Gastroesophageal sphincter (tissue), 4 donors: ENCODE measurements at regions not wholly inside any gene's neighbourhood (a gene's known extent, or its start where the extent isn't known, plus 50 kb on each side); places are given as distances from the start of the nearest gene placed in this dataset.

ENCODE experiments used
- ATAC-seq: fragments of 150-250 bp; one replicate; pipeline ENCODE4 v1.9.1; 2016; ENCODE audit warnings: mild to moderate bottlenecking, moderate library complexity
- H3K27ac ChIP-seq, 4 donors: fragments of 200-600 bp; sonication (generic) in 3 of 4; 1 replicate in 3 of 4; 2 replicates in 1 of 4; pipeline ENCODE4 v1.5.1; 2016 to 2019
- H3K27me3 ChIP-seq: fragments of 200-600 bp; sonication (generic); one replicate; pipeline ENCODE4 v1.5.1; 2019
- H3K36me3 ChIP-seq, 2 donors: fragments of 200-600 bp; sonication (generic); one replicate each; pipeline ENCODE4 v1.5.1; 2019; ENCODE audit warnings: control low read depth in 1 of 2
- H3K4me1 ChIP-seq, 3 donors: fragments of 200-600 bp; sonication (generic); 1 replicate in 2 of 3; 2 replicates in 1 of 3; pipeline ENCODE4 v1.5.1; 2016 to 2019; ENCODE audit warnings: control low read depth in 2 of 3
- H3K4me3 ChIP-seq, 2 donors: fragments of 200-600 bp; sonication (generic); one replicate each; pipeline ENCODE4 v1.5.1; 2019; ENCODE audit warnings: mild to moderate bottlenecking in 1 of 2, moderate library complexity in 1 of 2
- H3K9me3 ChIP-seq, 3 donors: fragments of 200-600 bp; sonication (generic); one replicate each; pipeline ENCODE4 v1.5.1; 2017 to 2019; ENCODE audit warnings: control low read depth in 2 of 3
- CTCF ChIP-seq, 4 experiments: fragments of 200-600 bp in 2 of 4; fragments of 450-650 bp in 2 of 4; sonication (generic) in 1 of 4; IDR thresholded peaks; one replicate each; pipeline ENCODE4 v1.5.1; 2017 to 2019; ENCODE audit warnings: antibody characterized with exemption in 4 of 4, mild to moderate bottlenecking in 2 of 4, moderate library complexity in 2 of 4
- EP300 ChIP-seq: sonication (generic); formaldehyde crosslinking; IDR thresholded peaks from one replicate; pipeline ENCODE4 v1.6.1; 2017; ENCODE audit warnings: antibody characterized with exemption, mild to moderate bottlenecking
- POLR2A ChIP-seq, 2 donors: fragments of 450-650 bp; IDR thresholded peaks; one replicate each; pipeline ENCODE4 v1.6.1; 2017; ENCODE audit warnings: antibody characterized with exemption in 2 of 2, mild to moderate bottlenecking in 2 of 2, moderate library complexity in 1 of 2
- POLR2AphosphoS5 ChIP-seq: sonication (generic); formaldehyde crosslinking; IDR thresholded peaks from one replicate; pipeline ENCODE4 v1.6.1; 2017; ENCODE audit warnings: antibody characterized with exemption
- WGBS, 2 donors: methylation state at CpG; one replicate each; pipeline ENCODE4 v1.1.5; 2018; ENCODE audit warnings: low coverage in 1 of 2; 5-methylcytosine and 5-hydroxymethylcytosine counted together

GRCh38 chr15:62841891-62842559 is 200.5 kb upstream of the TPM1 start:
- Histone ChIP-seq H3K36me3 (peaks cover 0 to 53% of the 10 kb centered on the region in 2 donors), H3K27me3 (no peaks in the 10 kb centered on the region), H3K9me3 (no peaks in the 10 kb centered on the region), H3K4me3 (no peak overlapping the region), H3K4me1 (peaks cover 0 to 31% (median 0%) of the 10 kb centered on the region in 3 donors), H3K27ac (peak overlapping the region; percentile 40 to 68 (median 64))
- peak; percentile 22 for ATAC-seq
- 47 to 69% methylated on average over 7 to 10 of the region's 10 CpGs for WGBS, 2 donors
- no peak for TF ChIP-seq EP300
- no peak for TF ChIP-seq POLR2A (IDR thresholded peaks at IDR 0.05)

GRCh38 chr15:62843311-62843710 is 199.2 kb upstream of the TPM1 start:
- Histone ChIP-seq H3K4me1 (peaks cover 0 to 42% (median 3%) of the 10 kb centered on the region in 3 donors), H3K27me3 (no peaks in the 10 kb centered on the region), H3K27ac (peak overlapping the region in 2 of 4 donors; percentile 65 to 68), H3K4me3 (no peak overlapping the region), H3K36me3 (peaks cover 0 to 41% of the 10 kb centered on the region in 2 donors), H3K9me3 (no peaks in the 10 kb centered on the region)
- no peak for ATAC-seq
- WGBS, 2 donors: no CpG with 5 or more reads among the region's 5 CpGs
- TF ChIP-seq CTCF (IDR thresholded peaks at IDR 0.05) (no peak), EP300 (no peak), POLR2A (IDR thresholded peaks at IDR 0.05) (no peak), POLR2AphosphoS5 (no peak)

GRCh38 chr15:62844564-62845240 is 197.8 kb upstream of the TPM1 start:
- 71 to 80% methylated on average over 7 to 10 of the region's 10 CpGs for WGBS, 2 donors
- no peak overlapping the region for H3K4me3 ChIP-seq
- no peak for ATAC-seq
- TF ChIP-seq POLR2A (IDR thresholded peaks at IDR 0.05): no peak
- TF ChIP-seq POLR2AphosphoS5: no peak
- peaks cover 0 to 53% (median 7%) of the 10 kb centered on the region in 3 donors for H3K4me1 ChIP-seq
- H3K9me3 ChIP-seq: no peaks in the 10 kb centered on the region
- peaks cover 0 to 27% of the 10 kb centered on the region in 2 donors for H3K36me3 ChIP-seq
- no peak overlapping the region for H3K27ac ChIP-seq
- no peaks in the 10 kb centered on the region for H3K27me3 ChIP-seq

- Histone ChIP-seq H3K27me3 (no peaks in the 10 kb centered on the region), H3K9me3 (no peaks in the 10 kb centered on the region), H3K4me1 (peaks cover 0 to 53% (median 7%) of the 10 kb centered on the region in 3 donors), H3K36me3 (peaks cover 0 to 19% of the 10 kb centered on the region in 2 donors), H3K27ac (no peak overlapping the region), H3K4me3 (no peak overlapping the region)
- TF ChIP-seq EP300: no peak
- TF ChIP-seq POLR2AphosphoS5: no peak
- TF ChIP-seq CTCF (IDR thresholded peaks at IDR 0.05): no peak
- TF ChIP-seq POLR2A (IDR thresholded peaks at IDR 0.05): no peak
- WGBS, 2 donors: 62 to 68% methylated on average over 5 to 11 of the region's 12 CpGs
- no peak for ATAC-seq
These were observed 197.1 kb upstream of the TPM1 start for GRCh38 chr15:62845241-62846126.

- Histone ChIP-seq H3K36me3 (peaks cover 0 to 11% of the 10 kb centered on the region in 2 donors), H3K27ac (no peak overlapping the region), H3K4me3 (no peak overlapping the region), H3K4me1 (peaks cover 0 to 52% (median 7%) of the 10 kb centered on the region in 3 donors), H3K9me3 (no peaks in the 10 kb centered on the region), H3K27me3 (no peaks in the 10 kb centered on the region)
- TF ChIP-seq CTCF (IDR thresholded peaks at IDR 0.05) (no peak), POLR2AphosphoS5 (no peak), POLR2A (IDR thresholded peaks at IDR 0.05) (no peak), EP300 (no peak)
- WGBS, 2 donors: 83 to 88% methylated on average over 8 to 9 of the region's 10 CpGs
- no peak for ATAC-seq
These were observed 196.3 kb upstream of the TPM1 start for GRCh38 chr15:62846131-62846804.
